ENCODE measurements at regions not wholly inside any gene's neighbourhood (a gene's known extent, or its start where the extent isn't known, plus 50 kb on each side); places are given as distances from the start of the nearest gene placed in this dataset.
"Not testable (repeated sequence)": the region's sequence is repeated elsewhere in the genome, so short reads cannot be mapped to it uniquely, and the experiment has no call there.

DNA sequence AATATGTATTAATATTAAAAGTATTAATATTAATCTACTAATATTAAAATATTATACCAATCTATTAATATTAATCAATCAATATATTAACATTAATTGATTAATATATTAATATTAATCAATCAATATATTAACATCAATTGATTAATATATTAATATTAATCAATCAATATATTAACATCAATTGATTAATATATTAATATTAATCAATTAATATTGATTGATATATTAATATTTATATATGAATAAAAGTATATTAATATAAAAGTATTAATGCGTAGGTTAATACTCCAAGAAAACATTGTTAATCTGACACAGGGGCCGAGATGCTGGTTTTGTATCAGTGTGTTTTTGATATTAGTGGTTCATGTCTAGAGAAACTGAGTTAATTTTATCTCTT, 1430.1 kb upstream of the SEL1L start:
- TF ChIP-seq, protein P1, sequence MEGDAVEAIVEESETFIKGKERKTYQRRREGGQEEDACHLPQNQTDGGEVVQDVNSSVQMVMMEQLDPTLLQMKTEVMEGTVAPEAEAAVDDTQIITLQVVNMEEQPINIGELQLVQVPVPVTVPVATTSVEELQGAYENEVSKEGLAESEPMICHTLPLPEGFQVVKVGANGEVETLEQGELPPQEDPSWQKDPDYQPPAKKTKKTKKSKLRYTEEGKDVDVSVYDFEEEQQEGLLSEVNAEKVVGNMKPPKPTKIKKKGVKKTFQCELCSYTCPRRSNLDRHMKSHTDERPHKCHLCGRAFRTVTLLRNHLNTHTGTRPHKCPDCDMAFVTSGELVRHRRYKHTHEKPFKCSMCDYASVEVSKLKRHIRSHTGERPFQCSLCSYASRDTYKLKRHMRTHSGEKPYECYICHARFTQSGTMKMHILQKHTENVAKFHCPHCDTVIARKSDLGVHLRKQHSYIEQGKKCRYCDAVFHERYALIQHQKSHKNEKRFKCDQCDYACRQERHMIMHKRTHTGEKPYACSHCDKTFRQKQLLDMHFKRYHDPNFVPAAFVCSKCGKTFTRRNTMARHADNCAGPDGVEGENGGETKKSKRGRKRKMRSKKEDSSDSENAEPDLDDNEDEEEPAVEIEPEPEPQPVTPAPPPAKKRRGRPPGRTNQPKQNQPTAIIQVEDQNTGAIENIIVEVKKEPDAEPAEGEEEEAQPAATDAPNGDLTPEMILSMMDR (IDR thresholded peaks at IDR 0.05) = no peak
- Histone ChIP-seq H3K9me3 (ENCODE audit: control insufficient read depth, low read length) (no peaks in the 10 kb centered on the region), H3K79me2 (no peaks in the 10 kb centered on the region), H3K4me3 (ENCODE audit: low read depth, low read length) (no peak overlapping the region), H3K27me3 (ENCODE audit: control insufficient read depth, insufficient read depth, low read length) (no peaks in the 10 kb centered on the region), H3K27ac (no peak overlapping the region), H3K9ac (no peak overlapping the region), H3K4me2 (ENCODE audit: low read length) (no peak overlapping the region), H2AFZ (no peak overlapping the region), H3K4me1 (no peaks in the 10 kb centered on the region), H3K36me3 (ENCODE audit: control insufficient read depth, insufficient read depth, low read length) (no peaks in the 10 kb centered on the region)

GRCh38 chr14:82987502-82988124, 1454.0 kb upstream of the SEL1L start:
- H2AFZ ChIP-seq = no peak overlapping the region
- no peak overlapping the region for H3K27ac ChIP-seq
- no peak overlapping the region for H3K4me3 ChIP-seq (ENCODE audit: low read depth, low read length)
- H3K9me3 ChIP-seq (ENCODE audit: control insufficient read depth, low read length) = no peaks in the 10 kb centered on the region
- no peak overlapping the region for H3K9ac ChIP-seq
- no peaks in the 10 kb centered on the region for H3K4me1 ChIP-seq
- no peak overlapping the region for H3K4me2 ChIP-seq (ENCODE audit: low read length)
- TF ChIP-seq, protein P1 (IDR thresholded peaks at IDR 0.05) = no peak
- no peaks in the 10 kb centered on the region for H3K79me2 ChIP-seq
- no peaks in the 10 kb centered on the region for H3K36me3 ChIP-seq (ENCODE audit: control insufficient read depth, insufficient read depth, low read length)
- H3K27me3 ChIP-seq (ENCODE audit: control insufficient read depth, insufficient read depth, low read length) = no peaks in the 10 kb centered on the region

DNA sequence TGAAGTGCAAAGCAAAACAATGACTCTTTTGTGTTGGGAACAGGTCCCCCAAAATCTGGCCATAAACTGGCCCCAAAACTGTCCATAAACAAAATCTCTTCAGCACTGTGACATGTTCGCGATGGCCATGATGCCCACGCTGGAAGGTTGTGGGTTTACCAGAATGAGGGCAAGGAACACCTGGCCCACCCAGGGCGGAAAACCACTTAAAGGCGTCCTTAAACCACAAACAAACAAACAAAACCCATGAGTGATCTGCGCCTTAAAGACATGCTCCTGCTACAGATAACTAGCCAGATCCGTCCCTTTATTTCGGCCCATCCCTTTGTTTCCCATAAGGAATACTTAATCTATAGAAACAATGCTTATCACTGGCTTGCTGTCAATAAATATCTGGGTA, 1460.9 kb upstream of the SEL1L start:
- not testable (repeated sequence) for H3K4me1 ChIP-seq; H3K36me3 ChIP-seq (ENCODE audit: control insufficient read depth, insufficient read depth, low read length); H3K79me2 ChIP-seq; H3K9ac ChIP-seq; H3K4me2 ChIP-seq (ENCODE audit: low read length); H2AFZ ChIP-seq; H3K27me3 ChIP-seq (ENCODE audit: control insufficient read depth, insufficient read depth, low read length); H3K4me3 ChIP-seq (ENCODE audit: low read depth, low read length); H3K9me3 ChIP-seq (ENCODE audit: control insufficient read depth, low read length); H3K27ac ChIP-seq

- no peak overlapping the region for H3K4me2 ChIP-seq (ENCODE audit: low read length)
These were observed 1466.1 kb upstream of the SEL1L start for GRCh38 chr14:82999802-83000201.

DNA sequence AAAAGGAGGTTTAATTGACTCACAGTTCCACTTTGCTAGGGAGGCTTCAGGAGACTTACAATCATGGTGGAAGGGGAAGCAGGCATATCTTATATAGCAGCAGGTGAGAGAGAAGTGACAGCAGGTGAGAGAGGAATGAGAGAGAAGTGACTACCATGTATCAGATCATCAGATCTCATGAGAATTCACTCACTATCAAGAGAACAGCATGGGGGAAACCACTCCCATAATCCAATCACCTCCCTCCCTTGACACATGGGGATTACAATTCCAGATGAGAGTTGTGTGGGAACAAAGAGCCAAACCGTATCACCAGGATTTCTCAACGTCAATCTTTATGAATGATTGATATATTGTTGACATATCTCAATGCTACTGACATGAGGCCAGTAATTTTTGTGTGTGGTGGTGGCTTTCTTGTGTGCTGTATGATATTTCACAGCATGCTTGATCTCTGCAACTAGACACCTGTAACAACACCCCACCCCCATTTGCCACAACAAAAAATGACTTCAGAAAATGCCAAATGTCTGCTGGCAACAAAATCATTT, 1470.9 kb upstream of the SEL1L start:
- Histone ChIP-seq H3K4me2 (ENCODE audit: low read length) (no peak overlapping the region), H3K9me3 (ENCODE audit: control insufficient read depth, low read length) (no peaks in the 10 kb centered on the region)

More at GRCh38 chr14:82999802-83000201, 1466.1 kb upstream of the SEL1L start:
- Histone ChIP-seq H2AFZ (no peak overlapping the region), H3K27ac (no peak overlapping the region), H3K79me2 (no peaks in the 10 kb centered on the region), H3K27me3 (ENCODE audit: control insufficient read depth, insufficient read depth, low read length) (no peaks in the 10 kb centered on the region), H3K36me3 (ENCODE audit: control insufficient read depth, insufficient read depth, low read length) (no peaks in the 10 kb centered on the region), H3K4me1 (no peaks in the 10 kb centered on the region), H3K9ac (no peak overlapping the region), H3K9me3 (ENCODE audit: control insufficient read depth, low read length) (no peaks in the 10 kb centered on the region), H3K4me3 (ENCODE audit: low read depth, low read length) (no peak overlapping the region)
- TF ChIP-seq, protein P1 (IDR thresholded peaks at IDR 0.05) = no peak

More for the DNA sequence above, 1470.9 kb upstream of the SEL1L start:
- no peaks in the 10 kb centered on the region for H3K4me1 ChIP-seq
- H3K27ac ChIP-seq = no peak overlapping the region
- H3K4me3 ChIP-seq (ENCODE audit: low read depth, low read length) = no peak overlapping the region
- H3K36me3 ChIP-seq (ENCODE audit: control insufficient read depth, insufficient read depth, low read length) = no peaks in the 10 kb centered on the region
- no peaks in the 10 kb centered on the region for H3K27me3 ChIP-seq (ENCODE audit: control insufficient read depth, insufficient read depth, low read length)
- no peak overlapping the region for H2AFZ ChIP-seq
- TF ChIP-seq, protein P1 (IDR thresholded peaks at IDR 0.05) = no peak
- H3K9ac ChIP-seq = no peak overlapping the region
- no peaks in the 10 kb centered on the region for H3K79me2 ChIP-seq
